ENCODE measurements at regions not wholly inside any gene's neighbourhood (a gene's known extent, or its start where the extent isn't known, plus 50 kb on each side); places are given as distances from the start of the nearest gene placed in this dataset.

DNA sequence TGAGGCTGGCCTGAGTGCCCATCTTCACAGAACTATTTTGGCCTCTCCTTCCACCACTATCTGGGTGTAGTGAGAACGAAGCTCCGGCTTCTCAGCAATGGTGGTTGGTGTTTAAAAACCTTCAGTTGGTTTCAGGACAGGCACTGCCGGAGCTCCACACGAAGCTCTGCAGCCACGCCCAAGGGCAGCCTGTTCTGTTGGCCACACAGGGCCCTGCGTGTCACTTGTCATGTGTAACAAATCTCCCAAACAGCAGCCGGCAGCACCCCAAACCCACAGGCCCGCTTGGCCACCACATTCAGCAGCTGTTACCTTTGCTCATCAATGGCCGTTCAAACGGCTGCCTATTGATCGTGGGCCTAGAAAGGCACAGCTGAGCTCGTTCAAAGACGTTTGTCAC is 97.5 kb downstream of the ERMARD start:
- TF ChIP-seq, protein P1, sequence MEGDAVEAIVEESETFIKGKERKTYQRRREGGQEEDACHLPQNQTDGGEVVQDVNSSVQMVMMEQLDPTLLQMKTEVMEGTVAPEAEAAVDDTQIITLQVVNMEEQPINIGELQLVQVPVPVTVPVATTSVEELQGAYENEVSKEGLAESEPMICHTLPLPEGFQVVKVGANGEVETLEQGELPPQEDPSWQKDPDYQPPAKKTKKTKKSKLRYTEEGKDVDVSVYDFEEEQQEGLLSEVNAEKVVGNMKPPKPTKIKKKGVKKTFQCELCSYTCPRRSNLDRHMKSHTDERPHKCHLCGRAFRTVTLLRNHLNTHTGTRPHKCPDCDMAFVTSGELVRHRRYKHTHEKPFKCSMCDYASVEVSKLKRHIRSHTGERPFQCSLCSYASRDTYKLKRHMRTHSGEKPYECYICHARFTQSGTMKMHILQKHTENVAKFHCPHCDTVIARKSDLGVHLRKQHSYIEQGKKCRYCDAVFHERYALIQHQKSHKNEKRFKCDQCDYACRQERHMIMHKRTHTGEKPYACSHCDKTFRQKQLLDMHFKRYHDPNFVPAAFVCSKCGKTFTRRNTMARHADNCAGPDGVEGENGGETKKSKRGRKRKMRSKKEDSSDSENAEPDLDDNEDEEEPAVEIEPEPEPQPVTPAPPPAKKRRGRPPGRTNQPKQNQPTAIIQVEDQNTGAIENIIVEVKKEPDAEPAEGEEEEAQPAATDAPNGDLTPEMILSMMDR (conservative IDR thresholded peaks at IDR 0.05; ENCODE audit: low read depth, low read length), result no peak
- no peak for TF ChIP-seq EZH2 (IDR thresholded peaks at IDR 0.05; ENCODE audit: borderline replicate concordance, low read depth, low read length, poor library complexity, severe bottlenecking)
